ENCODE measurements at regions not wholly inside any gene's neighbourhood (a gene's known extent, or its start where the extent isn't known, plus 50 kb on each side); places are given as distances from the start of the nearest gene placed in this dataset.

- no CpG with 5 or more reads among the region's 2 CpGs for WGBS, 2 experiments (ENCODE audit: insufficient coverage in 2 of 2)
- Histone ChIP-seq H3K4me1 (ENCODE audit: control insufficient read depth, insufficient read depth, low read length, poor library complexity, severe bottlenecking) (no peaks in the 10 kb centered on the region), H3K27ac (ENCODE audit: low read depth, low read length, severe bottlenecking) (no peak overlapping the region), H3K4me3 (ENCODE audit: extremely low read depth, insufficient read depth, low read length, poor library complexity, severe bottlenecking) (no peak overlapping the region), H3K36me3 (ENCODE audit: control insufficient read depth, insufficient read depth, low read length) (no peaks in the 10 kb centered on the region), H3K9me3 (ENCODE audit: control insufficient read depth, low read length) (no peaks in the 10 kb centered on the region)
These were observed 307.5 kb downstream of the MAP2K4 start for GRCh38 chr17:12328204-12328603.

- Histone ChIP-seq H3K36me3 (ENCODE audit: control insufficient read depth, insufficient read depth, low read length) (no peaks in the 10 kb centered on the region), H3K27ac (ENCODE audit: low read depth, low read length, severe bottlenecking) (no peak overlapping the region), H3K9me3 (ENCODE audit: control insufficient read depth, low read length) (no peaks in the 10 kb centered on the region), H3K4me3 (ENCODE audit: extremely low read depth, insufficient read depth, low read length, poor library complexity, severe bottlenecking) (no peak overlapping the region), H3K4me1 (ENCODE audit: control insufficient read depth, insufficient read depth, low read length, poor library complexity, severe bottlenecking) (no peaks in the 10 kb centered on the region)
- WGBS, 2 experiments (ENCODE audit: insufficient coverage in 2 of 2): no CpG with 5 or more reads among the region's 1 CpG
These were observed 309.8 kb downstream of the MAP2K4 start for GRCh38 chr17:12330456-12330855.

GRCh38 chr17:12341328-12341727 lies 320.7 kb downstream of the MAP2K4 start:
- WGBS, 2 experiments (ENCODE audit: insufficient coverage in 2 of 2): 80% methylated on average over 1 of the region's 2 CpGs; no CpG with 5 or more reads in 1 of the 2 experiments
- H3K4me1 ChIP-seq (ENCODE audit: control insufficient read depth, insufficient read depth, low read length, poor library complexity, severe bottlenecking): peaks cover 6% of the 10 kb centered on the region
- no peak overlapping the region for H3K27ac ChIP-seq (ENCODE audit: low read depth, low read length, severe bottlenecking)
- H3K4me3 ChIP-seq (ENCODE audit: extremely low read depth, insufficient read depth, low read length, poor library complexity, severe bottlenecking): no peak overlapping the region
- no peaks in the 10 kb centered on the region for H3K9me3 ChIP-seq (ENCODE audit: control insufficient read depth, low read length)
- H3K36me3 ChIP-seq (ENCODE audit: control insufficient read depth, insufficient read depth, low read length): no peaks in the 10 kb centered on the region

- H3K9me3 ChIP-seq (ENCODE audit: control insufficient read depth, low read length): no peaks in the 10 kb centered on the region
- H3K4me1 ChIP-seq (ENCODE audit: control insufficient read depth, insufficient read depth, low read length, poor library complexity, severe bottlenecking): peaks cover 4% of the 10 kb centered on the region
- no peak overlapping the region for H3K4me3 ChIP-seq (ENCODE audit: extremely low read depth, insufficient read depth, low read length, poor library complexity, severe bottlenecking)
- 76 to 86% methylated on average over 5 to 6 of the region's 6 CpGs for WGBS, 2 experiments (ENCODE audit: insufficient coverage in 2 of 2)
- H3K36me3 ChIP-seq (ENCODE audit: control insufficient read depth, insufficient read depth, low read length): no peaks in the 10 kb centered on the region
- no peak overlapping the region for H3K27ac ChIP-seq (ENCODE audit: low read depth, low read length, severe bottlenecking)
These were observed 321.5 kb downstream of the MAP2K4 start for GRCh38 chr17:12342161-12342560.

- Histone ChIP-seq H3K9me3 (ENCODE audit: control insufficient read depth, low read length) (no peaks in the 10 kb centered on the region), H3K36me3 (ENCODE audit: control insufficient read depth, insufficient read depth, low read length) (no peaks in the 10 kb centered on the region), H3K4me3 (ENCODE audit: extremely low read depth, insufficient read depth, low read length, poor library complexity, severe bottlenecking) (no peak overlapping the region), H3K27ac (ENCODE audit: low read depth, low read length, severe bottlenecking) (no peak overlapping the region), H3K4me1 (ENCODE audit: control insufficient read depth, insufficient read depth, low read length, poor library complexity, severe bottlenecking) (peaks cover 3% of the 10 kb centered on the region)
- WGBS, 2 experiments (ENCODE audit: insufficient coverage in 2 of 2): 42 to 83% methylated on average over 2 to 3 of the region's 7 CpGs
These were observed 322.1 kb downstream of the MAP2K4 start for GRCh38 chr17:12342609-12343435.

GRCh38 chr17:12348476-12348875 lies 317.2 kb upstream of the MYOCD start:
- 83 to 90% methylated on average over 2 of the region's 2 CpGs for WGBS, 2 experiments (ENCODE audit: insufficient coverage in 2 of 2)
- Histone ChIP-seq H3K4me1 (ENCODE audit: control insufficient read depth, insufficient read depth, low read length, poor library complexity, severe bottlenecking) (no peaks in the 10 kb centered on the region), H3K4me3 (ENCODE audit: extremely low read depth, insufficient read depth, low read length, poor library complexity, severe bottlenecking) (no peak overlapping the region), H3K9me3 (ENCODE audit: control insufficient read depth, low read length) (peaks cover 3% of the 10 kb centered on the region), H3K27ac (ENCODE audit: low read depth, low read length, severe bottlenecking) (no peak overlapping the region), H3K36me3 (ENCODE audit: control insufficient read depth, insufficient read depth, low read length) (no peaks in the 10 kb centered on the region)

GRCh38 chr17:12349297-12349696 lies 316.4 kb upstream of the MYOCD start:
- Histone ChIP-seq H3K9me3 (ENCODE audit: control insufficient read depth, low read length) (peaks cover 3% of the 10 kb centered on the region), H3K4me3 (ENCODE audit: extremely low read depth, insufficient read depth, low read length, poor library complexity, severe bottlenecking) (no peak overlapping the region), H3K27ac (ENCODE audit: low read depth, low read length, severe bottlenecking) (no peak overlapping the region), H3K36me3 (ENCODE audit: control insufficient read depth, insufficient read depth, low read length) (no peaks in the 10 kb centered on the region), H3K4me1 (ENCODE audit: control insufficient read depth, insufficient read depth, low read length, poor library complexity, severe bottlenecking) (no peaks in the 10 kb centered on the region)
- 82 to 90% methylated on average over 1 of the region's 1 CpG for WGBS, 2 experiments (ENCODE audit: insufficient coverage in 2 of 2)

- Histone ChIP-seq H3K27ac (ENCODE audit: low read depth, low read length, severe bottlenecking) (no peak overlapping the region), H3K4me1 (ENCODE audit: control insufficient read depth, insufficient read depth, low read length, poor library complexity, severe bottlenecking) (no peaks in the 10 kb centered on the region), H3K4me3 (ENCODE audit: extremely low read depth, insufficient read depth, low read length, poor library complexity, severe bottlenecking) (no peak overlapping the region), H3K9me3 (ENCODE audit: control insufficient read depth, low read length) (peaks cover 3% of the 10 kb centered on the region), H3K36me3 (ENCODE audit: control insufficient read depth, insufficient read depth, low read length) (no peaks in the 10 kb centered on the region)
- 89 to 91% methylated on average over 5 of the region's 5 CpGs for WGBS, 2 experiments (ENCODE audit: insufficient coverage in 2 of 2)
These were observed 313.6 kb upstream of the MYOCD start for GRCh38 chr17:12352127-12352526.

GRCh38 chr17:12357600-12357999 lies 308.1 kb upstream of the MYOCD start:
- no peaks in the 10 kb centered on the region for H3K9me3 ChIP-seq (ENCODE audit: control insufficient read depth, low read length)

GRCh38 chr17:12358477-12358876 lies 307.2 kb upstream of the MYOCD start:
- Histone ChIP-seq H3K9me3 (ENCODE audit: control insufficient read depth, low read length) (no peaks in the 10 kb centered on the region), H3K4me3 (ENCODE audit: extremely low read depth, insufficient read depth, low read length, poor library complexity, severe bottlenecking) (no peak overlapping the region), H3K4me1 (ENCODE audit: control insufficient read depth, insufficient read depth, low read length, poor library complexity, severe bottlenecking) (peaks cover 3% of the 10 kb centered on the region)

More at GRCh38 chr17:12357600-12357999, 308.1 kb upstream of the MYOCD start:
- Histone ChIP-seq H3K36me3 (ENCODE audit: control insufficient read depth, insufficient read depth, low read length) (no peaks in the 10 kb centered on the region), H3K27ac (ENCODE audit: low read depth, low read length, severe bottlenecking) (no peak overlapping the region), H3K4me1 (ENCODE audit: control insufficient read depth, insufficient read depth, low read length, poor library complexity, severe bottlenecking) (peaks cover 3% of the 10 kb centered on the region), H3K4me3 (ENCODE audit: extremely low read depth, insufficient read depth, low read length, poor library complexity, severe bottlenecking) (no peak overlapping the region)
- 77 to 83% methylated on average over 1 of the region's 2 CpGs for WGBS, 2 experiments (ENCODE audit: insufficient coverage in 2 of 2)

GRCh38 chr17:12362853-12363455 lies 302.7 kb upstream of the MYOCD start:
- Histone ChIP-seq H3K4me3 (ENCODE audit: extremely low read depth, insufficient read depth, low read length, poor library complexity, severe bottlenecking) (no peak overlapping the region), H3K36me3 (ENCODE audit: control insufficient read depth, insufficient read depth, low read length) (no peaks in the 10 kb centered on the region), H3K9me3 (ENCODE audit: control insufficient read depth, low read length) (no peaks in the 10 kb centered on the region), H3K4me1 (ENCODE audit: control insufficient read depth, insufficient read depth, low read length, poor library complexity, severe bottlenecking) (peaks cover 3% of the 10 kb centered on the region), H3K27ac (ENCODE audit: low read depth, low read length, severe bottlenecking) (no peak overlapping the region)
- WGBS, 2 experiments (ENCODE audit: insufficient coverage in 2 of 2): 90 to 94% methylated on average over 3 to 4 of the region's 5 CpGs

More at GRCh38 chr17:12358477-12358876, 307.2 kb upstream of the MYOCD start:
- WGBS, 2 experiments (ENCODE audit: insufficient coverage in 2 of 2): 92 to 100% methylated on average over 8 of the region's 10 CpGs
- Histone ChIP-seq H3K27ac (ENCODE audit: low read depth, low read length, severe bottlenecking) (no peak overlapping the region), H3K36me3 (ENCODE audit: control insufficient read depth, insufficient read depth, low read length) (no peaks in the 10 kb centered on the region)

Measured in mesodermal cell (in vitro differentiated cells).